H9 (cell line): ENCODE measurements at regions not wholly inside any gene's neighbourhood (a gene's known extent, or its start where the extent isn't known, plus 50 kb on each side); places are given as distances from the start of the nearest gene placed in this dataset.

ENCODE experiments used
- DNase-seq: peaks from one replicate; pipeline ENCODE4 v3.0.0-alpha.2; 2017
- H2AFZ ChIP-seq: one replicate; pipeline ENCODE4 v1.6.1; 2013; ENCODE audit warnings: mild to moderate bottlenecking, low read length, control low read depth, moderate library complexity
- H2AK5ac ChIP-seq: 2 replicates; pipeline ENCODE4 v1.6.1; 2013; ENCODE audit warnings: low read length, control low read depth, mixed read lengths; ENCODE audit not compliant: insufficient read length
- H2BK120ac ChIP-seq: one replicate; pipeline ENCODE4 v1.6.1; 2013; ENCODE audit warnings: low read depth, mild to moderate bottlenecking, low read length, control low read depth, inconsistent platforms; ENCODE audit not compliant: poor library complexity, severe bottlenecking
- H2BK12ac ChIP-seq: 2 replicates; pipeline ENCODE4 v1.6.1; 2013; ENCODE audit warnings: low read length, control low read depth, mixed read lengths, low read depth; ENCODE audit not compliant: insufficient read length
- H2BK15ac ChIP-seq: 2 replicates; pipeline ENCODE4 v1.6.1; 2013; ENCODE audit warnings: low read depth, low read length, control low read depth
- H2BK20ac ChIP-seq: one replicate; pipeline ENCODE4 v1.6.1; 2013; ENCODE audit warnings: low read depth, mild to moderate bottlenecking, low read length, control low read depth, inconsistent platforms; ENCODE audit not compliant: poor library complexity, severe bottlenecking
- H2BK5ac ChIP-seq: 2 replicates; pipeline ENCODE4 v1.6.1; 2013; ENCODE audit warnings: low read length, control low read depth, mixed read lengths; ENCODE audit not compliant: insufficient read length
- H3K14ac ChIP-seq: 2 replicates; pipeline ENCODE4 v1.6.1; 2013; ENCODE audit warnings: low read length, control low read depth; ENCODE audit not compliant: insufficient read depth
- H3K18ac ChIP-seq: 2 replicates; pipeline ENCODE4 v1.6.1; 2013; ENCODE audit warnings: low read depth, mild to moderate bottlenecking, mixed read lengths, low read length, control low read depth; ENCODE audit not compliant: insufficient read length
- H3K23ac ChIP-seq: 2 replicates; pipeline ENCODE4 v1.6.1; 2013; ENCODE audit warnings: low read length, control low read depth, mixed read lengths, low read depth; ENCODE audit not compliant: insufficient read length
- H3K23me2 ChIP-seq: 2 replicates; pipeline ENCODE4 v1.6.1; 2013; ENCODE audit warnings: low read depth, mild to moderate bottlenecking, mixed read lengths, low read length, control low read depth; ENCODE audit not compliant: insufficient read length, poor library complexity, severe bottlenecking
- H3K27ac ChIP-seq: 2 replicates; pipeline ENCODE4 v1.5.1; 2013; ENCODE audit warnings: low read length, control low read depth, mixed read lengths, low read depth; ENCODE audit not compliant: insufficient read length
- H3K27me3 ChIP-seq: 2 replicates; pipeline ENCODE4 v1.6.1; 2013; ENCODE audit warnings: low read length, control low read depth, inconsistent platforms; ENCODE audit not compliant: insufficient read depth
- H3K4ac ChIP-seq: 2 replicates; pipeline ENCODE4 v1.6.1; 2013; ENCODE audit warnings: low read depth, mild to moderate bottlenecking, control low read depth, inconsistent platforms, low read length, moderate library complexity
- H3K4me1 ChIP-seq: 2 replicates; pipeline ENCODE4 v1.6.1; 2013; ENCODE audit warnings: low read length, control low read depth, inconsistent platforms; ENCODE audit not compliant: insufficient read depth
- H3K4me2 ChIP-seq: 2 replicates; pipeline ENCODE4 v1.6.1; 2013; ENCODE audit warnings: low read length, control low read depth, mixed read lengths; ENCODE audit not compliant: insufficient read length, insufficient read depth
- H3K56ac ChIP-seq: 2 replicates; pipeline ENCODE4 v1.6.1; 2013; ENCODE audit warnings: low read depth, mild to moderate bottlenecking, mixed read lengths, low read length, control low read depth; ENCODE audit not compliant: insufficient read length
- H3K79me1 ChIP-seq: 2 replicates; pipeline ENCODE4 v1.6.1; 2013; ENCODE audit warnings: low read depth, mild to moderate bottlenecking, moderate library complexity, low read length, control low read depth, inconsistent platforms; ENCODE audit not compliant: insufficient read depth, poor library complexity, severe bottlenecking
- H3K79me2 ChIP-seq: 2 replicates; pipeline ENCODE4 v1.6.1; 2013; ENCODE audit warnings: low read length, control low read depth, inconsistent platforms; ENCODE audit not compliant: insufficient read depth
- H3K9ac ChIP-seq: 2 replicates; pipeline ENCODE4 v1.6.1; 2013; ENCODE audit warnings: low read length, control low read depth, mixed read lengths; ENCODE audit not compliant: insufficient read length; ENCODE audit errors: extremely low read depth
- H3K9me3 ChIP-seq: one replicate; pipeline ENCODE4 v1.6.1; 2013; ENCODE audit warnings: low read depth, low read length, inconsistent platforms; ENCODE audit not compliant: control insufficient read depth
- H3T11ph ChIP-seq: one replicate; pipeline ENCODE4 v1.6.1; 2013; ENCODE audit warnings: mild to moderate bottlenecking, low read length, control low read depth, inconsistent platforms
- H4K20me1 ChIP-seq: one replicate; pipeline ENCODE4 v1.6.1; 2013; ENCODE audit not compliant: control insufficient read depth, insufficient read length, insufficient read depth
- H4K5ac ChIP-seq: 2 replicates; pipeline ENCODE4 v1.6.1; 2013; ENCODE audit warnings: low read depth, mild to moderate bottlenecking, mixed read lengths, low read length, control low read depth; ENCODE audit not compliant: insufficient read length
- H4K8ac ChIP-seq: replicated peaks from 2 replicates; pipeline ENCODE4 v1.6.1; 2013; ENCODE audit warnings: low read length, control low read depth, mixed read lengths, low read depth; ENCODE audit not compliant: insufficient read length
- H4K91ac ChIP-seq: 2 replicates; pipeline ENCODE4 v1.6.1; 2013; ENCODE audit warnings: low read depth, mild to moderate bottlenecking, moderate library complexity, mixed read lengths, low read length, control low read depth; ENCODE audit not compliant: insufficient read length
- H3K27ac Mint-ChIP-seq, 3 experiments: 2 replicates in 2 of 3; 3 replicates in 1 of 3; pipeline ENCODE4 v1.8.0; 2020 to 2021; ENCODE audit warnings: mixed read lengths in 3 of 3, mild to moderate bottlenecking in 1 of 3, moderate library complexity in 1 of 3
- H3K27me3 Mint-ChIP-seq: 2 replicates; pipeline ENCODE4 v1.8.0; 2021; ENCODE audit warnings: low read depth, mild to moderate bottlenecking, moderate library complexity, mixed read lengths
- H3K36me3 Mint-ChIP-seq, 3 experiments: 2 replicates in 2 of 3; 3 replicates in 1 of 3; pipeline ENCODE4 v1.8.0; 2020 to 2021; ENCODE audit warnings: low read depth in 3 of 3, mixed read lengths in 3 of 3; ENCODE audit not compliant: insufficient read depth in 1 of 3
- H3K4me1 Mint-ChIP-seq, 2 experiments: 2 replicates each; pipeline ENCODE4 v1.8.0; 2020; ENCODE audit warnings: mixed read lengths in 2 of 2
- H3K4me3 Mint-ChIP-seq, 2 experiments: 2 replicates in 1 of 2; 3 replicates in 1 of 2; pipeline ENCODE4 v1.8.0; 2020 to 2021; ENCODE audit warnings: mild to moderate bottlenecking in 2 of 2, mixed read lengths in 2 of 2, moderate library complexity in 1 of 2
- H3K9me3 Mint-ChIP-seq, 2 experiments: 2 replicates in 1 of 2; 3 replicates in 1 of 2; pipeline ENCODE4 v1.8.0; 2020; ENCODE audit warnings: mild to moderate bottlenecking in 2 of 2, mixed read lengths in 2 of 2, moderate library complexity in 1 of 2
- CTCF ChIP-seq: fragments of 200-600 bp; sonication (generic); conservative IDR thresholded peaks from 3 replicates; pipeline ENCODE4 v1.8.0; 2021; ENCODE audit warnings: antibody characterized with exemption, mild to moderate bottlenecking
- WGBS: extraction: QIAGEN DNeasy Blood & Tissue Kit; methylation state at CpG from one replicate; pipeline ENCODE4 v1.1.7; 2013; ENCODE audit warnings: missing lambda C conversion rate, low lambda C conversion rate, mixed read lengths; ENCODE audit not compliant: insufficient read length; ENCODE audit errors: extremely low coverage; 5-methylcytosine and 5-hydroxymethylcytosine counted together

- no peak overlapping the region for H4K8ac ChIP-seq
- H3T11ph ChIP-seq = no peak overlapping the region
- no peak for DNase-seq
- Mint-ChIP-seq H3K9me3 (no peaks in the 10 kb centered on the region), H3K4me3 (no peak overlapping the region), H3K4me1 (peaks cover 13 to 15% of the 10 kb centered on the region in 2 experiments), H3K27ac (no peak overlapping the region), H3K27me3 (no peaks in the 10 kb centered on the region), H3K36me3 (peaks cover 0 to 14% (median 0%) of the 10 kb centered on the region in 3 experiments; a peak in 1 of 7 replicates)
- no peak overlapping the region for H4K91ac ChIP-seq
- no peaks in the 10 kb centered on the region for H3K23me2 ChIP-seq
- H4K5ac ChIP-seq = no peak overlapping the region
- no peak overlapping the region for H3K56ac ChIP-seq
- H2AK5ac ChIP-seq = no peak overlapping the region
- no peak for TF ChIP-seq CTCF
- H3K4me1 ChIP-seq = no peaks in the 10 kb centered on the region
- H2BK20ac ChIP-seq = no peak overlapping the region
- H2BK120ac ChIP-seq = no peak overlapping the region
- no peak overlapping the region for H3K9ac ChIP-seq
- 100% methylated on average over 1 of the region's 1 CpG for WGBS
- no peaks in the 10 kb centered on the region for H3K79me1 ChIP-seq
- H3K23ac ChIP-seq = no peak overlapping the region
- no peak overlapping the region for H3K27ac ChIP-seq
- no peak overlapping the region for H3K4ac ChIP-seq
- no peaks in the 10 kb centered on the region for H3K9me3 ChIP-seq
- H2BK15ac ChIP-seq = no peak overlapping the region
- H3K27me3 ChIP-seq = no peaks in the 10 kb centered on the region
- no peak overlapping the region for H3K18ac ChIP-seq
- no peaks in the 10 kb centered on the region for H4K20me1 ChIP-seq
- no peak overlapping the region for H2BK12ac ChIP-seq
- H3K79me2 ChIP-seq = no peaks in the 10 kb centered on the region
- H2AFZ ChIP-seq = no peak overlapping the region
- no peak overlapping the region for H3K14ac ChIP-seq
- H3K4me2 ChIP-seq = no peak overlapping the region
- H2BK5ac ChIP-seq = no peak overlapping the region
Measured at GRCh38 chr6:114453737-114454276, 111.0 kb upstream of the HS3ST5 start.
